ENCODE measurements at regions not wholly inside any gene's neighbourhood (a gene's known extent, or its start where the extent isn't known, plus 50 kb on each side); places are given as distances from the start of the nearest gene placed in this dataset.

GRCh38 chr5:72010430-72010829 lies 96.8 kb upstream of the MAP1B start:
- ChIA-PET CTCF (ENCODE audit: low intra/inter-chr PET ratio, low total read pairs) (no interaction called here), POLR2A (no interaction called here)
- Histone ChIP-seq H3K27me3 (ENCODE audit: control insufficient read depth in 1 of 2, insufficient read depth in 2 of 2, low read length in 2 of 2) (peaks cover 0 to 4% of the 10 kb centered on the region in 2 experiments; a peak in 1 of 5 replicates), H3K4me2 (ENCODE audit: low read depth, low read length) (no peak overlapping the region), H3K9me3 (ENCODE audit: low read length) (no peaks in the 10 kb centered on the region), H3K27ac (ENCODE audit: extremely low read length, insufficient read depth, low read length) (no peak overlapping the region), H3K9ac (ENCODE audit: insufficient read depth, low read depth, low read length) (no peak overlapping the region), H3K4me1 (ENCODE audit: insufficient read depth, low read length) (peaks cover 6% of the 10 kb centered on the region; the same call in 1 of the 2 replicates), H4K20me1 (ENCODE audit: insufficient read depth, low read length) (no peaks in the 10 kb centered on the region), H3K36me3 (replicated peaks in 1 of 2; ENCODE audit: control insufficient read depth in 1 of 2, insufficient read depth in 2 of 2, low read length in 2 of 2) (no peaks in the 10 kb centered on the region), H3K79me2 (ENCODE audit: insufficient read depth, low read length) (no peaks in the 10 kb centered on the region), H2AFZ (ENCODE audit: low read length) (no peak overlapping the region), H3K4me3 (replicated peaks in 1 of 3; ENCODE audit: insufficient read depth in 1 of 3, low read depth in 2 of 3, low read length in 3 of 3) (no peak overlapping the region)
- ATAC-seq: no peak
- DNase-seq (ENCODE audit: low spot score): no peak
- intact Hi-C loops (cut with micrococcal nuclease; ENCODE audit: unreplicated experiment): no loop called here
- FAIRE-seq: no peak
- in situ Hi-C loops (cut with HindIII; ENCODE audit: extremely low pct_ligation_motif_present, low pct_unique_long_range_greater_than_20kb): loop anchor here (25.0 kb wide), 1 partner anchor 223 kb away; no protein-coding TSS in a partner anchor
- no TSS peak for BruUV-seq (replicated peaks)
- TF ChIP-seq HMG20B (CRISPR knock-in tag; conservative IDR thresholded peaks at IDR 0.05) (no peak), SALL1 (CRISPR knock-in tag; IDR thresholded peaks at IDR 0.05) (no peak), JARID2 (CRISPR knock-in tag; IDR thresholded peaks at IDR 0.05; ENCODE audit: insufficient replicate concordance) (no peak), ZNF501 (CRISPR knock-in tag; IDR thresholded peaks at IDR 0.05) (no peak), ETV6 (CRISPR knock-in tag; conservative IDR thresholded peaks at IDR 0.05) (no peak), ZSCAN22 (CRISPR knock-in tag; IDR thresholded peaks at IDR 0.05) (no peak), SMARCC2 (IDR thresholded peaks at IDR 0.05) (no peak), ARNT (IDR thresholded peaks at IDR 0.05) (no peak), ZFP36L1 (CRISPR knock-in tag; IDR thresholded peaks at IDR 0.05) (no peak), SP5 (CRISPR knock-in tag; IDR thresholded peaks at IDR 0.05; ENCODE audit: borderline replicate concordance, low read depth) (no peak)
- WGBS (ENCODE audit: low lambda C conversion rate): 55% methylated on average over 4 of the region's 4 CpGs

- Histone ChIP-seq H3K27me3 (ENCODE audit: control insufficient read depth in 1 of 2, insufficient read depth in 2 of 2, low read length in 2 of 2) (peaks cover 0 to 4% of the 10 kb centered on the region in 2 experiments; a peak in 1 of 5 replicates), H3K79me2 (ENCODE audit: insufficient read depth, low read length) (no peaks in the 10 kb centered on the region), H3K9me3 (ENCODE audit: low read length) (no peaks in the 10 kb centered on the region), H4K20me1 (ENCODE audit: insufficient read depth, low read length) (no peaks in the 10 kb centered on the region), H3K36me3 (replicated peaks in 1 of 2; ENCODE audit: control insufficient read depth in 1 of 2, insufficient read depth in 2 of 2, low read length in 2 of 2) (no peaks in the 10 kb centered on the region), H3K27ac (ENCODE audit: extremely low read length, insufficient read depth, low read length) (no peak overlapping the region), H3K4me3 (replicated peaks in 1 of 3; ENCODE audit: insufficient read depth in 1 of 3, low read depth in 2 of 3, low read length in 3 of 3) (no peak overlapping the region), H3K4me2 (ENCODE audit: low read depth, low read length) (no peak overlapping the region), H3K9ac (ENCODE audit: insufficient read depth, low read depth, low read length) (no peak overlapping the region), H2AFZ (ENCODE audit: low read length) (no peak overlapping the region), H3K4me1 (ENCODE audit: insufficient read depth, low read length) (peaks cover 6% of the 10 kb centered on the region; the same call in 1 of the 2 replicates)
- FAIRE-seq: no peak
- 38% methylated on average over 4 of the region's 4 CpGs for WGBS (ENCODE audit: low lambda C conversion rate)
- ChIA-PET POLR2A (no interaction called here), CTCF (ENCODE audit: low intra/inter-chr PET ratio, low total read pairs) (no interaction called here)
- intact Hi-C loops (cut with micrococcal nuclease; ENCODE audit: unreplicated experiment) (no loop called here), in situ Hi-C loops (cut with HindIII; ENCODE audit: extremely low pct_ligation_motif_present, low pct_unique_long_range_greater_than_20kb) (loop anchor here (25.0 kb wide), 1 partner anchor 226 kb away; no protein-coding TSS in a partner anchor)
- no peak for ATAC-seq
- DNase-seq (ENCODE audit: low spot score): no peak
- no TSS peak for BruUV-seq (replicated peaks)
- TF ChIP-seq ARID5B (CRISPR knock-in tag; IDR thresholded peaks at IDR 0.05) (no peak), CBFB (CRISPR knock-in tag; IDR thresholded peaks at IDR 0.05) (no peak), THAP9 (CRISPR knock-in tag; IDR thresholded peaks at IDR 0.05; ENCODE audit: borderline replicate concordance) (no peak)
These were observed 94.4 kb upstream of the MAP1B start for GRCh38 chr5:72012906-72013305.
